Ishikawa (cell line): ENCODE measurements at regions not wholly inside any gene's neighbourhood (a gene's known extent, or its start where the extent isn't known, plus 50 kb on each side); places are given as distances from the start of the nearest gene placed in this dataset.

Experiments
- CEBPB ChIP-seq: IDR thresholded peaks from 2 replicates; pipeline ENCODE4 v1.6.1; 2012
- CREB1 ChIP-seq: IDR thresholded peaks from 2 replicates; pipeline ENCODE4 v1.6.1; 2012; ENCODE audit warnings: low read depth
- EP300 ChIP-seq: IDR thresholded peaks from 2 replicates; pipeline ENCODE4 v1.6.1; 2012; ENCODE audit warnings: borderline replicate concordance
- TAF1 ChIP-seq: IDR thresholded peaks from 2 replicates; pipeline ENCODE4 v1.6.1; 2012; ENCODE audit warnings: low read depth, mild to moderate bottlenecking
- TCF12 ChIP-seq: IDR thresholded peaks from 2 replicates; pipeline ENCODE4 v1.6.1; 2012; ENCODE audit warnings: low read depth
- YY1 ChIP-seq: IDR thresholded peaks from 2 replicates; pipeline ENCODE4 v1.6.1; 2012; ENCODE audit warnings: low read depth

GRCh38 chr7:94182721-94183120 lies 178.6 kb upstream of the BET1 start:
- TF ChIP-seq TAF1 (no peak), CREB1 (no peak), TCF12 (no peak), CEBPB (no peak), YY1 (no peak), EP300 (no peak)
